Omental fat pad (tissue), 3 donors: ENCODE measurements at regions not wholly inside any gene's neighbourhood (a gene's known extent, or its start where the extent isn't known, plus 50 kb on each side); places are given as distances from the start of the nearest gene placed in this dataset.

Source experiments
- ATAC-seq: fragments of 150-250 bp; one replicate; pipeline ENCODE4 v1.9.1; 2016; ENCODE audit warnings: mild to moderate bottlenecking, moderate library complexity; ENCODE audit not compliant: low FRiP score
- DNase-seq: peaks from one replicate; pipeline ENCODE4 v3.0.0-alpha.2; 2019; ENCODE audit warnings: low spot score
- TF ChIP-seq, protein P1 (sequence below), 3 donors: fragments of 450-650 bp; IDR thresholded peaks; one replicate each; pipeline ENCODE4 v1.5.1; 2016 to 2017; ENCODE audit warnings: antibody characterized with exemption in 3 of 3, mild to moderate bottlenecking in 3 of 3, moderate library complexity in 2 of 3

DNA sequence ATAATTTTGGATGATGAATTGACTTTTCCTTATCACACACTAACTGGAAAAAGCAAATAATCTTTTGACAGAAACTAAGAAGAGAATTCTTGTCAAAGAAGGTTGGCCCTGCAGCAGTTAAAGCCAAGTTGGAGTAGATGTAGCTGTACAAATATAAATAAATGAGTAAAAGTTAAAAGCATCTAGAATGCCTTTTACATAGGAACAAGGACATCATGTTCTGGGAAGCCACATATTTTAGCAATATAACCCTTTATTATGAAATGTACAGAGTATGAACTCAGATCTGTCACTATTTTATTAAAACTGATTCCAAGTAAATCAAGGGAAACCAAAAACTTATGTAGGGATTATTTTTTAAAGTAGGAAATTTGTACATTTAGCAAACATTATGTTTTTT lies 269.4 kb upstream of the FAT4 start:
- TF ChIP-seq, protein P1, sequence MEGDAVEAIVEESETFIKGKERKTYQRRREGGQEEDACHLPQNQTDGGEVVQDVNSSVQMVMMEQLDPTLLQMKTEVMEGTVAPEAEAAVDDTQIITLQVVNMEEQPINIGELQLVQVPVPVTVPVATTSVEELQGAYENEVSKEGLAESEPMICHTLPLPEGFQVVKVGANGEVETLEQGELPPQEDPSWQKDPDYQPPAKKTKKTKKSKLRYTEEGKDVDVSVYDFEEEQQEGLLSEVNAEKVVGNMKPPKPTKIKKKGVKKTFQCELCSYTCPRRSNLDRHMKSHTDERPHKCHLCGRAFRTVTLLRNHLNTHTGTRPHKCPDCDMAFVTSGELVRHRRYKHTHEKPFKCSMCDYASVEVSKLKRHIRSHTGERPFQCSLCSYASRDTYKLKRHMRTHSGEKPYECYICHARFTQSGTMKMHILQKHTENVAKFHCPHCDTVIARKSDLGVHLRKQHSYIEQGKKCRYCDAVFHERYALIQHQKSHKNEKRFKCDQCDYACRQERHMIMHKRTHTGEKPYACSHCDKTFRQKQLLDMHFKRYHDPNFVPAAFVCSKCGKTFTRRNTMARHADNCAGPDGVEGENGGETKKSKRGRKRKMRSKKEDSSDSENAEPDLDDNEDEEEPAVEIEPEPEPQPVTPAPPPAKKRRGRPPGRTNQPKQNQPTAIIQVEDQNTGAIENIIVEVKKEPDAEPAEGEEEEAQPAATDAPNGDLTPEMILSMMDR (IDR thresholded peaks at IDR 0.05) = no peak
- no peak for ATAC-seq
- no peak for DNase-seq

DNA sequence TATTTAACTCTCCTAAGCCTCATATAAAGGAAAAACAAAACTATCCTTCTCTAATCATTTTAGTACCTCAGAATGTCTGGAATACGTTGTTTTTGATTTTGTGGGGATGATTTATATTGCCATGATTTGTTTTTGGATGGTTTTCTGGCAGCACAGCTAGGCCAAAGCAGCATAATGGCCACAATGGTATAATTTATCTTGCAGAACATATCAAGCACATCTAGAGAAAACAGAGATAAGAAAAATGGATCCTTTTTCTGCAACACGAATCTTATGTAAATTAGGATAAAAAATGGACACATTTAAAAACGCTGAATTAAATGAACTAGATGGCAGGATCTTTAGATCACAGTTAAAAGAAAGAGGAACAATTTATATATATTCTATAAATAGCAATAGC lies 269.9 kb upstream of the FAT4 start:
- DNase-seq (no peak), ATAC-seq (no peak)
- TF ChIP-seq, protein P1 (IDR thresholded peaks at IDR 0.05) = no peak

DNA sequence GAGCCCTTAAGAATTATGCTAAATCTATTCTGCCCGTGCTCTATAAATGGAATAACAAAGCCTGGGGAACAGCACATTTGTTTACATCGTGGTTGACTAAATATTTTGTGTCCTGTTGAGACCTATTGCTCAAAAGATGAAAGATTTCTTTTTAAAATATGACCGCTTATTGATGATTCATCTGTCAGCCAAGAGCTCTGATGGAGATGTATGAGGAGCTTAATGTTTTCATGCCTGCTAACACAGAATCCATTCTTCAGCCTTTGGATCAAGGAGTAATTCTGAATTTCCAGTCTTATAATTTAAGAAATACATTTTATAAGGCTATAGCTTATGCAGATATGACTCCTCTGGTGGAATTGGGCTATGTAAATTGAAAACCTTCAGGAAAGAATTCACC lies 271.3 kb upstream of the FAT4 start:
- no peak for DNase-seq
- TF ChIP-seq, protein P1 (IDR thresholded peaks at IDR 0.05) = no peak
- ATAC-seq = no peak

DNA sequence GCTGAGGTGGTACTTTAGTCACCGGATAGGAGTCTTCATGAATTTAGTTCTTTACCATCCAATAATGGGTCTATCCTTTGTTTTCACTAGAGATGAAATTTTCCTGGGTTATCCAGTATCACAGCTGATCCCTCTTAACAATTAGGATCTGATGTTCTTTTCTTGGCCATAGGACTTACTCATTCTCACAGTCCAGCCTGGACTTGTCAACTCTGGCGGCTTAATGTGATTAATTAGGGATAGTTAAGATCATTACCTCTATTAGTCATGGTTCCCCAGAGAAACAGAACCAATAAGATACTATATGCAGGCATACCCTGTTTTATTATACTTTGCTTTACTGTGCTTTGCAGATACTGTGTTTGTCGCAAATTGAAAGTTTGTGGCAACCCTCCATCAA lies 272.7 kb upstream of the FAT4 start:
- DNase-seq = no peak
- ATAC-seq = peak; percentile 28
- TF ChIP-seq, protein P1 (IDR thresholded peaks at IDR 0.05) = no peak

DNA sequence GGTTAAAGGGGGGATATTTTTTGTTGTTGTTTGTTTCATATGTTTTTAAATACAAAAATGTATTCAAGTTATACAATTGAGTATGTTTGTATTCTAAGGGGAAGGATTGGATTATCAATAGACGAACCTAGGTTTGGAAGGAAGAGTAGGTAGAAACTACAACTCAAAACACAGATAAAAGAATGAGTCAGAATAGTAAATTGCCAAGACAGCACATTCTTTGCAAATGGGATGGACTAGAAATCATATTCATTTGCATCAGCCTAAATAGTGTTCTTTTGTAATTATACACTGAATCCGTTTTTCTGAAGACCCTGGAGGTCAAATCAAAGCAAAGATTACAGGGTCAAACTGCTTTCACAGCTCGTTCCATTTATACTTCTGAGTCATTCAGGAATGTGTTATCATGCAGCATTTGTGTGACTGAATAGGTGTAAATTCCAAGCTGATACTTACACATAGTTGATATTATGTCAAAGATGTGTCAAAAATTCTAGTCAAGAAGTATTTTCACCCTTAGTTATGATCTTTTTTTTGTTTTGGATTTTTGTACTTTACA lies 273.3 kb upstream of the FAT4 start:
- TF ChIP-seq, protein P1 (IDR thresholded peaks at IDR 0.05) = no peak
- ATAC-seq (peak; percentile 41), DNase-seq (no peak)

DNA sequence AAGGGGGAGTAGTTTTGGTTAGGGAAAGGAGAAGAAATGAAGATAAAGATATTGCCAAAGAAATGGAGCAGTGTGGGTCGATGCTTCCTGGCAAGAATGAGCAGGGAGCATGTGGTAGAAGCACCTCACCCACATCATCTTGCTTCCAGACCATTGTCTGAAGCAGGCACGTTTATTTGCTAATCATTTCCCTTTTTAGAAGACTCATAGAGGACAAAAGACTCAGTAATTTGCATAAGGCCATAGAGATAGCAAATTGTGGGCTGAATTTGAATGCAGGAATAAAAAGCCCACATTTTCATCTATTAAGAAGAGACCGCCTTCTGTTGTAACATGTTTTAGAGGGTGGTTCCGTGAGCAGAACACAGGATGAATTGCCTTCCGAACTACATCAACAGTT lies 275.2 kb upstream of the FAT4 start:
- TF ChIP-seq, protein P1 (IDR thresholded peaks at IDR 0.05) = no peak
- no peak for ATAC-seq
- DNase-seq = no peak

DNA sequence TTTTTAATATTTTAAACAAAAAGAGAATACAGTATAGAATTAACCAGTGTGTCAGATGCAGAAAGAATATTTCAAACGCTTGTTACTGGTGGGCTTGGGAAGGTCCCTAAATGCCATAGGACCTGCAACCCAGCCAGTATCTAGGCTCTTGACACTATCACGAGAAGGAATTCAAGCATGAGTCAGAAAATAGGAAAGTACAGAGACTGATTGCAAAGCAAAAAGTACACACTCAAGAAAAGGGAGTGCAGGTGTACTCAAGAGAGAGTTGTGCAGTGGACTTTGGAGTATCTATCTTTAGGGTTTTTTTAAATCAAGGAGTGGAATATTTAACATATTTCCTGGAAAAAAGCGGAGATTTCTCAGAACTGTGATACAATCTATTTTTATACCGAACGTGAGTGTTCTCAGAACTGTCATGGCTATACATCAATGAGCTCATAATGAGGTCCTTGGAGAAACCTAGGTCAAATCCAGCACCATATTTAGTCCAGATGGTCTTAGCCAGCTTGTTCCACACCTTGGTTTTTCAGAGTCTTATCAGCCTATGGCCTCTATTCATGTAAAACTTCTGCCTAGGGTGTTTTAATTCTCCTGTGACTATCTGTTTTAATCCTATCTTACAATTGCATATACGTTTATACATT lies 291.8 kb upstream of the FAT4 start:
- DNase-seq (no peak), ATAC-seq (no peak)
- TF ChIP-seq, protein P1 (IDR thresholded peaks at IDR 0.05) = no peak
